GM12891 (cell line): ENCODE measurements at regions not wholly inside any gene's neighbourhood (a gene's known extent, or its start where the extent isn't known, plus 50 kb on each side); places are given as distances from the start of the nearest gene placed in this dataset.

Source experiments
- POLR2A ChIP-seq: IDR thresholded peaks from 2 replicates; pipeline ENCODE4 v1.6.1; 2011; ENCODE audit warnings: low read depth, low read length, control low read depth
- TAF1 ChIP-seq: IDR thresholded peaks from 2 replicates; pipeline ENCODE4 v1.6.1; 2011; ENCODE audit warnings: low read depth, low read length, control low read depth

- TF ChIP-seq POLR2A (no peak), TAF1 (no peak)
Observed at GRCh38 chr6:139885909-139886308, 511.5 kb upstream of the CITED2 start.
